Epidermal melanocyte (primary cell): ENCODE measurements at regions not wholly inside any gene's neighbourhood (a gene's known extent, or its start where the extent isn't known, plus 50 kb on each side); places are given as distances from the start of the nearest gene placed in this dataset.

ENCODE experiments used
- DNase-seq: peaks from one replicate; pipeline ENCODE4 v3.0.0; 2011; ENCODE audit warnings: low spot score; ENCODE audit not compliant: insufficient read length

DNA sequence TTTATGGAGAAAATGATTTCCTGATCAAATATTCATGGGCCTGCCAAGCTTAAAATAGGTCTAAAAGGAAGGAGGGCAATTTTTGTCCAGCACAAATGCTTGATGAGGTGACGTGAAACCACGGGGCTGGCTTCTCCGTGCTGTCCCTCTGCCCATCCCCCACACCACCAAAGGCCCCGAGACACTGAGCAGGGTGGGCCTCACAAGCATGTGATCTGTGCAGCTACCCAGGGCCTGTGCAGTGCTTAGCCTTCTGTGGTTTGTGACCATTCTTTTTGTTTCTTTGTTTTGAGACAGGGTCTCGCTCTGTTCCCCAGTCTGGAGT is 94.8 kb upstream of the RTL6 start:
- DNase-seq: no peak

- DNase-seq: no peak
Observed at GRCh38 chr22:44592126-44592823, 94.2 kb upstream of the RTL6 start.

DNA sequence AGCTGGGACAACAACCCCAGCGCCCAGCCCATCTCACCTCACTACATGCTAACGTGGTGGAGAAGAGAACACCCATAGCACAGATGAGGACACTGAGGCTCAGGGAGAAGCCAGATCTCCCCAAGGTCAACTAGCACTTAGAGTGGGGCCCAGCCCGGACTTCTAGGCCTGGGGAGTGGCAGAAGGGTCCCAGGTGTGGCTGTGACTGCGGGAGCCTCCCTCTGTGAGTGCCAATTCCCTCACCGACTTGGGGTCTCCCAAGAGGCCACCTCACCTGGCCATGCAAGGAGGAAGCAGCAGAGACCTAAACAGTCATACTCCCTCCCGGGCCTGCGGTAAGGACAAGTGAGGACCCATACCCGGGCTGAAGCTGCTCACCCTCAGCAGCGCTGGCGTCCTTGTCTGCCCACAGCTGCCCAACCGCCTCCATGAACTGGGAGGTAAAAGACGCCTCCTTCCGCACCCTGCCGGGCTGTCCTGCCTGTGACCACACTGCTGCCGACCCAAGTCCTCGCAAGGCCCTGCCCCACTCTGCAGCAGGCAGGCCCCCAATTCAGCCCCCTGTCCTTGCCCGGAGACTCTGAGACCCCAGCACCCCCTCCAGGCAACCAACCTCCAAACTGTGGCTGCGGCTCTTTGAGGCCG is 93.2 kb upstream of the RTL6 start:
- no peak for DNase-seq

DNA sequence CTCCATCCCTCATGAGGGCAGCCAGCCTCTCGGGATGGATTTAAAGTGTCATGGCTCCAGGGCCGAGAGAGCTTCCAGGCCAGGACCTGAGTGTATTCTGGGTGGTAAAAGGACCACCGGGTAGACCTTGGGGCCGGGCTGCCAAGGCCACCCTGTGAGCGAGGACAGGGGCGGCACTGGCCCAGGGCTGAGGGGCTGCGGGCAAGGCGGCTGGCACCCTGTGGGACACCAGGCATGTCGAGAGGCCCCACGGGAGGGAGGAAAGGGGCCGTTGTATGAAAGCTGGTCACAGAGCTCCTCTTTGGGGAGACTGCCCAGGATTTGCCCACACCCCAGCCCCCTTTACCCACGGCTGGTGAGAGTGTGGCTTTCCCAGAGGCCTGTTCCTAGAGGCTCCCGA is 92.3 kb upstream of the RTL6 start:
- no peak for DNase-seq

GRCh38 chr22:44589831-44590230 is 91.8 kb upstream of the RTL6 start:
- no peak for DNase-seq

GRCh38 chr22:44588348-44588747 is 90.3 kb upstream of the RTL6 start:
- no peak for DNase-seq

- DNase-seq: no peak
Observed at GRCh38 chr22:44587737-44588310, 89.8 kb upstream of the RTL6 start.

- DNase-seq: no peak
Observed at GRCh38 chr22:44586999-44587736, 89.1 kb upstream of the RTL6 start.

DNA sequence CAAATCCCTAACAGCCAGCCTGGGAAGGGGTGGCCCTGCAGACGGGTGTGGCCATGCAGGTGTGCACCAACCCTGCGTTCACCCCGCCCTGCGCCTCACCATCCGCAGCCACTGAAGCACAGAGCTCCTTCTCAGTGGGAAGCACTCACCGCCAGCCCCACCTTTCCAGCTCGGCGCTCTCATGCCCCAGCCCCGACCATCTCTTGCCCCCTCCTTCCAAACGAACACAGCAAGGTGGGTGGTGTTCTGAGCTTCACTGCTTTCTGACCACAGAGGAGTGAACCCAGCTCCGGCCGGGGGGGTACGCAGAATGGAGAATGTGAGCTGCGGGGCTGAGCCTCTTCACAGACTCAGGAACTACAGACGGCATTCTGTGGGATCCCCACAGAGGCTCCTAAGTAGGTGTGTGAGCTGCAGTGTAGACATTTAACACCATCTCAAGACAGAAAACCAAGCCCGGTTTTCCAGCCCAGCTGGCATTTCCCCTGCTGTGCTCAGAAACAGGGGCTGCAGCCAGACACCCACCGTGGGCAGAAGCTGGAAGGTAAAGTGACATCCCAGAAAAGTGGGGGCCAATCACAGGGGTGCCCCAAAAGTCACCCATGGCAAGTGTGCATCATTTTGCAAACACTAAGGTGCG is 88.4 kb upstream of the RTL6 start:
- no peak for DNase-seq

- DNase-seq: no peak
Observed at GRCh38 chr22:44585559-44586350, 87.7 kb upstream of the RTL6 start.

DNA sequence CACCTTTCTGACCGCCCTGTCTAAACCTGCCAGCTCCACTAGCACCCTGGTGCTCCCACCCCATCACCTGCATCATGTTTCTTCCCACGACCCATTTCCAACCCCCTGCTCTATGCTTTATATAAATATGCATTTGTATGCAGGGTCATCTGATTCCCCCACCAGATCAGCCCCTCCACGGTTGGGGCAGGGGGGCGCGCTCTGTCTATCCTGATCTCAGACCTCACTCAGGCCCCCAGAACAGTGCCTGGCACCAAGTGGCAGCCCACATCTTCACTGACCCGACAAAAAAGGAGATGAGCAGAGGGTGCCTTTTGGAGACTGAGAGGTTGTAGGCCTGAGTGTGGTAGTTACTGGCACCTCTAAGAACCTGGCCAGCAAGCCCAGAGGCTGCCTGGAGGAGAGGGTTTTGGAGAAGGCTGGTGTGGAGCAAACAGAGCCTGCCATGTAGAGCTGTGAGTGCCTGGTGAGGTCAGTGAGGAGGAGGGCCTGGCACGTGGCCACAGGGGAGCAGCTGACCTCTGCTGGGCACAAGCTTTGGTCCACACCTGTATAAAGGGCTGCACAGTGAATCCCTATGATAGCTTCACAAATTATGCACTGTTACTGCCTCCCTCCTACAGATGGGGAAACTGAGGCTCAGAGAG is 86.3 kb upstream of the RTL6 start:
- DNase-seq: no peak

DNA sequence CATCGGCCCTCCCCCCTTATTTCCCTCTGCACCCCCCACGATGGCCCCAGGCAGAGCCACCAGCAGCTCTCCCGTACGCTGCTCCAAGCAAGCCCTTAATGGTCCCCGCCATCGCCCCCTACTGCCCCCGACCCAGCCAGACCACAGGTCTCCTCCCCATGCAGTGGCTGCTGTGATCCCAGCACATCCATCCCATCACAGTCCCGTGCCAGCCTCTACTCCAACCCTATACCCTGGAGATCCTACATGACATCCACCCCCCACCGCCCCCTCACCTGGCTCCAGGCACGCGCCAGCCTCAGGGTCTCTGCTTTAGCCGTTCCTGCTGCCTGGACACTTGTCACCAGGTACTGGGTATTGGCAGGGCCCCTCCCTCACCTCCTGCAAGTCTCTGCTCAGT is 85.8 kb upstream of the RTL6 start:
- no peak for DNase-seq

DNA sequence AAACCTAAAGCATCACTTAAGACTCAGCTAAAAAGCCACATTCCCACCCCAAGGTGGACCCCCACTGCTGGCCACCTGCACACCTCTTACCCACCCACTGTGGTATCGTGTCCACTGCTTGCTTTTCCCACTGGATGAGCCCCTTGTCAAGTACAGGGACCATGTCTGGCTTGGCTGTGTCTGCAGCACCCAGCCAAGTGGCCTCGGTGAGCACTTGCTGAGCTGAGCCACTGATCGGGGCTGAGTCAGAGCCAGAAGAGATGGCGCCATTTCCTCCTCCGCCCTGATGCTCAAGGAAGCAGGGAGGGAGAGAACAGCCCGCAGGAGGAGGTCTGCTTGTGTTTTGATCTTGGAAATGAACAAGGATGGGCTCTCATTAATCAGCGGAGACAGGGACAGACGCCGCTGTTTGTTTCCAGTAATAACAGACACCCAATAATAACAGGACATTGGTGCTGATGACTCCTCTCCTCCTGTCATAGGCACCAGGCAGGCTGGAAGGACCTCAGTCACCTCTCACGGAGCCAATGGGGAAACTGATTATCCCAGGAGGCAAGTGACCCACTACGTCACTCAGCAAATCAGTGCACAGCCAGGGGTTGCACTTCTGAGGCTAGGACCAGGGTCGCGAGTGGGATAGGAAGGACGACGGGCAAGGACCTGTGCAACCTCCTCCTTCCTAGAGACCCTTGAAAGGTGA is 85.2 kb upstream of the RTL6 start:
- DNase-seq: no peak

DNA sequence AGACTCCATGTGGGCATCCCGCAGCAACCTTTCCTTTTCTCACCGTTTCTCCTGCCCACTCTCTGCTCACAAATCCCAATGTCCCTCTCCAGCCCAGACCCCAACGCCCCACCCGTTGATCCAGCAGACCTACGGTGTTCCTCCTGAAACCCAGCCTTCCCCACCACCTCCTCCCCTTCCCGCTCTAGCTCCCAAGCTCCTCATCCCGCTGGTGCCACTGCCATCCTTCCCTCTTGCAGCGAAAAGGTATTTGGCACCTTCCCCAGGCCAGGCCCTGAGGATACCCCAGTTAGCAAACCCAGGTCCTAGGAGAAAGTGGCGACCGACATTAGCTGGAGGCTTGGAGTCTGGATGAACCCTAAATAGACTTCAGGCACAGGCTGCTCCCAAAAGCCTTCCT is 84.0 kb upstream of the RTL6 start:
- no peak for DNase-seq

DNA sequence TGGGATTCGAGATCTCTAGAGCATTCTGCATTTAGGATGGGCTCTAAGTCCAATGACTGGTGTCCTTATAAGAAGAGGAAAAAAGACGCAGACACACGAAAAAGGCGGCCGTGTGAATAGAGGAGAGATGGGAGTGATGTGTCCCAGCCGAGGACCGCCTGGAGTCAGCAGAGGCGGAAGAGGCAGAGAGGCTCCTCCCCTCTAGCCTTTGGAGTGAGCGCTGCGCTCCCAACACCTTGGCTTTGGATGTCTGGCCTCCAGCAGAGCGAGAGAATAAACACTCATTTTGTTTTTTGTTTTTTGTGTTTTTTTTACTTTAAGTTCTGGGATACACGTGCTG is 83.0 kb upstream of the RTL6 start:
- no peak for DNase-seq

DNA sequence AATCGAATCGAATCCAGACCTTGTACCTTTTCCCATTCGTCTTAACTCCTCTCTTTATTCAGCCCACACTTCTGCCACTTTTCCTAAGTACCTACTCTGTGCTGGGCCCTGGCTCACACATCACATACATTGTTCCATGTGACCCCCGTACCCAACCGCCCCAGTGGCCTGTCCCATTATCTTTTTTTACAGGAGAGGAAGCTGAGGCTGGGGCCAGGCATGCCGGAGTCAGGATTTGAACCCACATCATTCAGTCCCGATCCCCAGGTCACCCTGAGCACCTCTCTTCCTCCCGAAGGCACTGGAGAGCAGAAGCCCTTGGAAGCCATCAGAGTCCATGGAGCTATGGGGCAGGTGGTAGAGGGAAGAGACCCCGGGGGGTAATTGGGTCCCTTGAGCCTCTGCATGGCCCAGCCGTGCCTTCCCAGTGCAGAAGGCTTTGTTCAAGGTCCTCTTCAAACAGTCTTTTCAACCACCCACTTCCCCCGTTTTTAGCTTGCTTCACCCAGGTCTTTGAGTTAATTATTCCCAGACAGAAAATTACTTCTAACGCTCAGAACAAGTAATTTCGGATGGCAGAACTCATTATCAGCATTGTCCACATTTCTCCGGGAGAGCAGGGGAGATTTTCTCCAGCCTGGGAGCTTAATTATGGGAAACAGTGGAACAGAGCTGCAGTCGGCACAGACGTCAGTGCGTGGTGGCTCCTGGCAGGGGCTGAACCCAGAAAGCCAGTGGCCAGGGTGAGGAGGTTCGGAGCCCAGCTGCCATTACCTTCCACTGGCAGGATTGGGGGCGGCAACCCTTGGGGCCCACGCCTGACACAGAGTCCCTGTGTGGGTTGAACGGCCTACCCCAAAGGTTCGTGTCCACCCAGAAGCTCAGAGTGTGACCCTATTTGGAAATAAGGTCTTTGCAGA is 82.4 kb upstream of the RTL6 start:
- DNase-seq: no peak

DNA sequence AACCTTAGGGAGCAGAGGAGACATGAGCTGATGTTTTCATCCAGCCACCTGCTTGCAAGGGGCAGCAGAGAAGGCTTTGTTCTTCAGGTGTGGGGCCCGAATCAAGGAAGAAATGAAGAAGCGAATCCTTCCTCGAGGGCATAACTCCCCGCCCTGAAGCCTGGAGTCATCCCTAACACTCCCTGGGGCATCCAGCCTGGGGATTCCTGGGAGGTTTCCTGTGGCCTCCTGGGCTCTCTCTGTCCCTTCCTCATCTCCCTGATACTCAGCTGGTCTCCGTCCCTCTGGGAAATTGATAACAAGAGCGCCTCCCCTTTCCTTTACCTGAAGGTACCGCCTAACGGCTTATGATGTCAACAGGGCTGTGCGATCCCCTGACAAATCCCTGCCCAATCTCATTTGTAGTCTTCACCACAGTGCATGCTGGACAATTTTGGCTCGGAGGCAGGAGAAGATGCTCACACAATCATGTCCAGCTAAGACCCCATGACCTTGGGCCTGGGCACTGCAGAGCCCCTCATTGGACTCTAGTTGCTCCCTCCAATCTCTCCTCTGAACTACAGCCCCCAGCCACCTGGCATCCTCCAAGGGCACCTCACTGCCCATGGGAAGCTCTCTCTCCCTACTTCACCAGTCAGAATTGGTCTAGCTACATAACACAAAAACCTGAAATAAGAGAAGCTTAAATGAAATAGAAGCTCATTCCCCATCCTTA is 80.6 kb upstream of the RTL6 start:
- DNase-seq: no peak

GRCh38 chr22:44578110-44578457 is 80.1 kb upstream of the RTL6 start:
- no peak for DNase-seq
